Astrocyte of the spinal cord (primary cell): ENCODE measurements at regions not wholly inside any gene's neighbourhood (a gene's known extent, or its start where the extent isn't known, plus 50 kb on each side); places are given as distances from the start of the nearest gene placed in this dataset.

ENCODE experiments used
- DNase-seq: peaks from one replicate; pipeline ENCODE4 v3.0.0; 2011; ENCODE audit warnings: low read depth, low spot score
- H3K4me3 ChIP-seq: 2 replicates; pipeline ENCODE4 v1.5.1; 2011; ENCODE audit warnings: low read depth, mild to moderate bottlenecking, low read length, moderate library complexity
- CTCF ChIP-seq: IDR thresholded peaks from 2 replicates; pipeline ENCODE4 v1.5.1; 2012; ENCODE audit warnings: low read depth, mild to moderate bottlenecking, low read length, inconsistent platforms
- in situ Hi-C: cut with HindIII; loops from 2 replicates; pipeline ENCODE4 v1.10.0; 2017; ENCODE audit warnings: low sequenced_read_pairs

- in situ Hi-C loops = no loop called here
- no peak for DNase-seq
- no peak overlapping the region for H3K4me3 ChIP-seq
- TF ChIP-seq CTCF = no peak
Measured at GRCh38 chr4:125679989-125680388, 365.2 kb downstream of the FAT4 start.

GRCh38 chr4:125681240-125681639, 366.5 kb downstream of the FAT4 start:
- no peak for DNase-seq
- no peak for TF ChIP-seq CTCF
- in situ Hi-C loops = no loop called here
- H3K4me3 ChIP-seq = no peak overlapping the region

GRCh38 chr4:125682730-125683129, 368.0 kb downstream of the FAT4 start:
- TF ChIP-seq CTCF = no peak
- in situ Hi-C loops = no loop called here
- H3K4me3 ChIP-seq = no peak overlapping the region
- no peak for DNase-seq

- in situ Hi-C loops = no loop called here
- TF ChIP-seq CTCF = no peak
- no peak overlapping the region for H3K4me3 ChIP-seq
- DNase-seq = no peak
Measured at GRCh38 chr4:125688841-125689240, 374.1 kb downstream of the FAT4 start.

GRCh38 chr4:125689805-125690204, 375.1 kb downstream of the FAT4 start:
- no peak for TF ChIP-seq CTCF
- no peak overlapping the region for H3K4me3 ChIP-seq
- in situ Hi-C loops = no loop called here
- DNase-seq = no peak

GRCh38 chr4:125693228-125693627, 378.5 kb downstream of the FAT4 start:
- in situ Hi-C loops = no loop called here
- H3K4me3 ChIP-seq = no peak overlapping the region
- no peak for DNase-seq
- TF ChIP-seq CTCF = no peak

GRCh38 chr4:125702406-125702805, 387.7 kb downstream of the FAT4 start:
- TF ChIP-seq CTCF = no peak
- peak; percentile 29 for DNase-seq
- in situ Hi-C loops = no loop called here
- no peak overlapping the region for H3K4me3 ChIP-seq
